SH-SY5Y (cell line): ENCODE measurements at regions not wholly inside any gene's neighbourhood (a gene's known extent, or its start where the extent isn't known, plus 50 kb on each side); places are given as distances from the start of the nearest gene placed in this dataset.

Experiments
- GATA2 ChIP-seq: IDR thresholded peaks from 2 replicates; pipeline ENCODE4 v1.6.1; 2011; ENCODE audit warnings: mild to moderate bottlenecking, low read depth, low read length
- GATA3 ChIP-seq: IDR thresholded peaks from 2 replicates; pipeline ENCODE4 v1.6.1; 2011; ENCODE audit warnings: low read depth, mild to moderate bottlenecking, low read length, moderate library complexity

DNA sequence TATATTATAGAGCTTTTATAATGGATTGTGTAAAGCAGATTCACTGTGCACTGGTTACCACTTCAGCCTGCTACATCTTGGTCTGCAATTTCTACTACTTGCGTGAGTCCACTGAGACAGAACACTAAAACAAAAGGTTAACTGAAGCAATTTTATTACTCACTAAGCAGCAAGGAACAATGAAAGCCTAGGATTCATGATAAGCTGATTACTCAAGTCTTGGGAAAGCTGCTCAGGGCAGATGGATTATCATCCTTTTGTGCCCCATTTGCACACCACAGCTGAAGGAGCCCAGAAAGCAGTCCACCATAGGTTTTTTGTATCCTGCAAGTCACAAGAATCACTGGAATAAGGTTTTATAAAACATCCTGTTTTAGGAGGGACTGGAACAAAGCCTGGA, 1215.2 kb upstream of the TMEFF2 start:
- TF ChIP-seq GATA2 (no peak), GATA3 (no peak)

DNA sequence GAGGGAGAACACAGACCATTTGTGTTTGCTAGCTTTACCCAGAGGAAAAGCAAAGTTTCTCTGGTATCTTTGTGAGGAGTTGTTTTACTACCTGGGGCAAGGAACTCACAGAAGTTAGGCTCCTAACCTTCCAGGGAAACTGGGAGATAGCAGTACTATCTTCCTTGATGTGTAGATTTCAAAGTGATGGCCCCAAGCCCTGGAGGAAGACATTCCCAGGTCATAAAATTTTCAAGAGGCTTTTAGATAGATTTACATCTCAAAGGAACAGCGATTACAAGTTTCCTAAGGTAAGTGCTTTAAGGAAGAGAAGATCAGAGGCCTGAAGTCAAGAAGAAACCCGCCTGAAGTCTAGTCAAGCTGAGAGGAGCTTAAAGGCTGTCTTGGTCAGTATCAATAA, 1187.8 kb upstream of the TMEFF2 start:
- TF ChIP-seq GATA3: no peak

DNA sequence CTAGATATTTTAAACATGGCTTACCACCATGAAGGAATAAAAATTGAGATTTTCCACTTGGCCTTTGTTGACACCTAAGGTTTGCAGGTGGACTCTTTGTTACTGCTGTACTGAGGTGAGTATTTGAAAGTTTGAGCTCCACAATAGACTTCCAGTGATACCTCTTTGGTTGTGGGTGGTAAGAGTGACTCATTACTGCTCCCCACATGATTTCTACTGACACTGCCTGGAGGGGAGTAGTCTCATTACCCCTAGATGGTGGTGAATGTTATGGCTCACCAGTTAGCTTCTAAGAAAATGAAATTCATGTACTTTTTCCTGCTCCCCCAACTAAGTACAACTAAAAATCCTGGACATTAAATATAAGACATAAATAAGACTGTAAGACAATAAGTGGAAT, 1183.1 kb upstream of the TMEFF2 start:
- TF ChIP-seq GATA2 (no peak), GATA3 (no peak)

DNA sequence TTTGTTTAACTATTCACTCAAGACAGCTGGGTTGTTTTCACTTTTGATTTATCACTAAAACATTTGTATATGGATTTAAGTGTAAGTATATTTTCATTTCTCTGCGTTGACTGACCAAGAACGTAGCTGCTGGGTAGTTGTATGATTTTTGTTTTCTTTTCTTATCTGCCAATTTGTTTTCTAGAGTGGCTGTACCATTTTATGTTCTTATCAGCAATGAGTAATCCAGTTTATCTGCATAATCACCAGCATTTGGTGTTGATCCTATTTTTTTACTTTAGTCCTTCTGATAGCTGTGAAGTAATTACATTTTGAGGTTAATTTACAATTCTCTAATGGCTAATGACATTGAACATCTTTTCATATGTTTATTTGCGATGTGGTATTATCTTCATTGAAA, 1178.4 kb upstream of the TMEFF2 start:
- TF ChIP-seq GATA2 (no peak), GATA3 (no peak)

DNA sequence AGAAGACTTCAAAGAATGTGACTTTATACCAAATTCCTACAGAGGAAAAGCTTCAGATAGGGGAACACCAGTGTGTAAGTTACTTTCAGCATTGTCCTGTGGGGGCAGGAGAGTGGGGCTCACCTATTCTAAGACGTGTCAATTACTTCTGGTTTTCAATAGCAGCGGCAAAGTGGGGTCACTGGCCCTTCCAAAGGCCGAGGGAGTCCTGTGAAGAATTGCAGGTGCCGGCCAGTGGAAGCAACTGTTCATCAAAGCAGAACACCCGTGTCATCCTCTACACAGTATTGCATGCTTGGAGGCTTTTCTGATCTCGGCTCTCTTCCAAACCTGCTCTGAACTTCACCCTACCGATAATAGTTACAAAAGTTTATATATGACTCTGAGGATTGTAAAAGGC, 1176.5 kb upstream of the TMEFF2 start:
- TF ChIP-seq GATA3: no peak
- no peak for TF ChIP-seq GATA2

DNA sequence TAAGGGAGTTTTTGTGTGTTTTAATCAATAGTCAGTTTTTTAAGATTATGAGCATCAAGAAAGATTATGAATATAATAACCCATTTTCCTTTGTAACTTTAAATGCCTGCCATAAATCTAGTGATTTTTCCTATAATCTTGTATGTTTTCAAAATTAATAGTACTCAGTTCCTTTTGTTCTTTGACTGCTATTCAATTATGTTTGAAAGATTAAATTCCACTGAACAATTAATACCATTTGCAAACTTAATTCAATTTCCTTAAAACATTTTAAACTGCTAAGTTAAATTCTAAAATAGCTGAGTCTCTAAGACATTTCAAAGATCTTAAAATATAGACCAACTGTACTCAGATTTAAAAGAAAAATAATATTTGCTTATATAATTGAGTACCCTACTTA, 1173.9 kb upstream of the TMEFF2 start:
- TF ChIP-seq GATA3 (no peak), GATA2 (no peak)

DNA sequence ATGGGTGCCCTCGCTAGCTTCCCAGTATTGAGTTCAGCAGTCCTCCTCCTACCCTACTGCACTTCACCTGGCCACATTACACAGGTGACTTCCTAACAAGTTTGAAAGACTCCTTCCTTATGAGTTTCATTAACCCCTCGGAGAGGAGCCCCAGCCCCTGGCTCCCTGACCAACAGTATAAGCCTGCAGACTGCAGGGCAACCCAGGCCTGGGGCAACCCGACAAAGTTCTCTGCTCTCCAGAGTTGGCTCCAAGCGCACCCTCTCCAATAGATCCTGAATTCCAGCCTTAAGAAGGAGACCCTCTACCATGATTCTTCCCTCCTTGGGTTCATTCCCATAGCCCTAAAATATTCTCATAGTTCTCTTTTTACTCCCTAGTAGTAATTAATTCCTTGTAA, 1162.8 kb upstream of the TMEFF2 start:
- TF ChIP-seq GATA2 (no peak), GATA3 (no peak)

DNA sequence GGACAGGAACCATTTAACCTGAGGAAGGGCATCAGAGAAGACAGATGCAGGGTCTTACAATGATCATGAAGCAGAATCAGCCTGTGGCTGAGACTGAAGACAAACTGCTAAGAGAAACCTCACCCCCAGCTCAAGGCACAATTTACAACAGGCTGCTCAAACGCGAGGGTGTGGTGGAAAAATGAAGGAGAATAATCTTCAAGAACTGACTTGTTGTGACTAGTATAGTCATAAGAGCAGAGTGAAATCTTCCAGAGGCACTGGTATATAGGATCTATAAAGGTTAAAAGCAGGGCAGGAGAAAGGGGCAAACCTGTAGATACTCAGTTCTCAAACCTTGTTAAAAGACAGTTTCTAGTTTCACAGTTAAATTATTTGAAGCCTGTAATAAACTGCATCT, 1155.8 kb upstream of the TMEFF2 start:
- TF ChIP-seq GATA3: no peak

DNA sequence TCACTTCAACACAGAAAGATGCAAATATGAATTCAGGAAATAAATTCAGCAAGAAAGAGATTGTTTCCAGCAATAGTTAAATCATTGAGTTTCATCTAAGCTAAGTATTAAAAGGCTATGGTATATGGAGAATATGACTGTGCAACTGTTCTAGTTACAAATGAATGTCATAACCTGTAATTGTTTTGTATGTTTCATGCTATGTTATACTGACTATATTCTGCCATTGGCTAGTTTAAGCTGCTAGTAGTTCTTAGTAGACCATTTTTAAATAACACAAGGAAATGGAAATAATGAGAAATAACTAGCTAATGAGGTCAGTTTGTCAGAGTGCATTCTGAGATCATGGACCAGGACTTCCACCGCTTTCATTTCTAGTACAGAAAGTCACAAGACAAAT, 1154.9 kb upstream of the TMEFF2 start:
- no peak for TF ChIP-seq GATA2
- no peak for TF ChIP-seq GATA3

DNA sequence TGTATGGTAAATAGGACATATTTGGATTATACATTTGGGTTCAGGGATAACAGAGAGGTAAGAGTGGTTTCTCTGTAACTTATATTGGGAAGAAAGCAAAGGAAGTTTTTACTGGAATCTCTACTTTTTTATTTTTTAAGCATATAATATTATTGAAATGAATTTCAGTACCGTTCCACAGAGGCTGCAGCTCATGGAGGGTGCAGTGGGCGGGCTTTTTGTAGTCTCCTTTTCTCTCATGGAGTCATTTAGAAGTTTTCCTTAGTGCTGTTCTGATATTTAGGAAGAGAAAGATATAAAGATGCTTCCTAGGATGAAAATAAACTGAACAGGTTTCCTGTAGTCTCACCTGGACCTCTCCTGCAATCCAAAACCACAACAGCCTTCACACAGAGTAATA, 1153.3 kb upstream of the TMEFF2 start:
- TF ChIP-seq GATA2: no peak
- no peak for TF ChIP-seq GATA3

DNA sequence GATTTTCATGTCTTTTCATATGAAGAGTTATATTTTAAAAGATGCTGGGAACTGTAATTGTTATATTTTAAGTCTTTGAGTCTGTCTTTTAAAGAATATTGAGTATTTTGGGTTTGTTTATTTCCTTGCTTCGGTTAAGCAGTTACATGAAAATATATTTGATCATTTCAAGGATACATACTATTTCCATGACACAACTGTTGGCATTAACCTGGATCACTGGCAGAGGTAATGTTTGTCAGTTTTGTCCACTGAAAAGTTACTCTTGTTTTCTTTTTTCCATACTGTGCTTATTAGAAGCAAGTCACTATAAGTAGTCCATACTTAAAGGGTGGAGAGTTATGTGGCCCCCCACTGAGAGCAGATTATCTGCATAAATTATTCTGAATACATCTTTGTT, 1142.0 kb upstream of the TMEFF2 start:
- TF ChIP-seq GATA3 (no peak), GATA2 (no peak)

DNA sequence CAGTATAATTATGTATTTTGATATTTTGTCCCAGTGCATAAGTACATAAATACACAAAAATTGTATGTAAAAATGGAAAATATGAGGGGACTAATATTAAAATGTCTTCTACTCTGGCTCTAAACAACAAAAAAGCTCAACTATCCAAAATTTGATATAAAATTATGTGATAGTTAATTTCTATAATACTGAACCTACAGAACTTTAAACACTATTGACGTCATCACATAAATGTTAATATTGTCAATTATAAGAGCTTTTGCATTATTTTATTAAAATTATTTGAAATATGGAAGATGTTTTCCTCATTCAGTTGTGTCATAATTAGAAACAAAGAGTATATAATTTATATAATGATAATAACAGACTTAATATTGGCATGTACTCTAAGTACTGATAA, 1139.7 kb upstream of the TMEFF2 start:
- no peak for TF ChIP-seq GATA3
- no peak for TF ChIP-seq GATA2

DNA sequence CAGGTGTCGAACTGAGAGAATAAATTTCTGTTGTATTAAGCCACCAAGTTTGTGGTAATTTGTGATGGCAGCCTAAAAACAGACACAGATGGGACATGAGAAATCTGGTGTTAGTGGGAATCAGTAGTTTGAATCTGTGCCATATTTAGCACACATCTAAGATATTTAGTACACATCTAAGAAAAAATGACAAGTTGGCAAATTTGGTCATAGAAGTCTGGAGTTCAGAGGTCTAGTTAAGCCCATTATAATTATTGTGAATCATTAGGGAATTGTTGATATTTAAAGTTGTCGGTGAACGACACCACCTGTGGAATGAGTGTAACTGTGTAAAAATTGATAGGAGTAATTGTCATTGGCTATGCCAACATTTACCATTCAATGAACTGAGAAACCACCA, 1138.8 kb upstream of the TMEFF2 start:
- TF ChIP-seq GATA3 (no peak), GATA2 (no peak)

DNA sequence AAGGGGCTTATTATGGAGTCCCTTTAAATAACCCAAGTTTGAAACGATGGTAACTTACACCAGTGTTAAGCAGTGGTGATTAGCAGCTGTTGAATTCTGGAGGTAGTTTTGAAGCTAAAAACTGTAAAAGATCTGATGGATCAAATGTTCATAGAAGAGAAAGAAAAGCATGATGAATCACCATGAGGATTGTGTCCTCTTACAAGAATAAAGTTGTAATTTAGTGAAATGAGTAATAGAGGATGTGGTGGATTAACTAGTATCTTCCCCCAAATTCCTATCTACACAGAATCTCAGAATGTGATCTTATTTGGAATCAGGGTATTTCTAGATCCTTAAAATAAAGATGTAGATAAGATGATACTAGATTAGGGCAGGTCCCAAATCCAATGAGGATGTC, 1138.2 kb upstream of the TMEFF2 start:
- TF ChIP-seq GATA3: no peak
- no peak for TF ChIP-seq GATA2

DNA sequence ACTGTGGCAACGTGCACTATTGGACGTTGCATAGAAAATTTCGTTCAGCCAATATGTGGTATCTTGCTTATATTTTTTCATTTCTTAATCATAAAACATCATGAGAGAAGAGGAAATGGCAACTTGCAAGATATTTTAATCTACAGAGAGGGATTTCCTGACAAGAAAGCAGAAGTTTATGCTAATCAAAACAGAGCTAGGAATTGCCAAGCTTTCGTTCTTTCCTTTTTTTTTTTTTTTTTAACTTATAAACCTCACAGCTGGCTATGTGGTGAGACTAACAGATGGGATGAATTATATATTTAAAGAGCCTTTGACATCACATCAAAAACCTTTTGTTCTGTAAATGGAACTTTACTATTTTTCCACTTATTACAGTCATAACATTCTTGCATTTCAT, 1136.9 kb upstream of the TMEFF2 start:
- TF ChIP-seq GATA3 (no peak), GATA2 (no peak)

DNA sequence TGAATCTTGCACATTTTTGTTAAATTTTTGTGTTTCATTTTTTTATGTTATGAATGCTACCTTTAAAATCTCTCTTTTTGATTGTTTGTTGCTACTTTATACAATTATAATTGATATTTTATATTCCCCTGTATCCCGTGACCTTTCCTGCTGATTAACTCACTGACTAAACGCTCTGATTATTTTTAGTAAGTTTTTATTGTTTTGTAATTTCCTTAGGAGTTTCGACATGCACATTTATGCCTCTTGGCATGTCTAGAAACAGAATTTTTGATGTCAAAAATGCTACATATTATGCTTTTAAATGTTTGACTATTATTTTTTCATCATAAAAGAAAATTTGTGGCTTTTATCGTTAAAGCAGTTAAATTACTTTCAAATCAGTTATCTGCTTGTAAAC, 1131.6 kb upstream of the TMEFF2 start:
- TF ChIP-seq GATA3 (no peak), GATA2 (no peak)
